Osteocyte (in vitro differentiated cells): ENCODE measurements at regions not wholly inside any gene's neighbourhood (a gene's known extent, or its start where the extent isn't known, plus 50 kb on each side); places are given as distances from the start of the nearest gene placed in this dataset.

Experiments
- DNase-seq: peaks from one replicate; pipeline ENCODE4 v3.0.0; 2021; ENCODE audit warnings: mixed read lengths; ENCODE audit not compliant: unreplicated experiment; ENCODE audit errors: extremely low spot score
- H3K27ac Mint-ChIP-seq: one replicate; pipeline ENCODE4 v1.8.0; 2021; ENCODE audit warnings: mild to moderate bottlenecking, mixed read lengths; ENCODE audit not compliant: unreplicated experiment
- H3K27me3 Mint-ChIP-seq: one replicate; pipeline ENCODE4 v1.8.0; 2021; ENCODE audit warnings: mixed read lengths; ENCODE audit not compliant: unreplicated experiment
- H3K36me3 Mint-ChIP-seq: one replicate; pipeline ENCODE4 v1.8.0; 2021; ENCODE audit warnings: mixed read lengths; ENCODE audit not compliant: unreplicated experiment
- H3K4me1 Mint-ChIP-seq: one replicate; pipeline ENCODE4 v1.8.0; 2021; ENCODE audit warnings: mixed read lengths; ENCODE audit not compliant: unreplicated experiment
- H3K4me3 Mint-ChIP-seq: one replicate; pipeline ENCODE4 v1.8.0; 2021; ENCODE audit warnings: mild to moderate bottlenecking, moderate library complexity, mixed read lengths; ENCODE audit not compliant: unreplicated experiment
- H3K9me3 Mint-ChIP-seq: one replicate; pipeline ENCODE4 v1.8.0; 2021; ENCODE audit warnings: mixed read lengths; ENCODE audit not compliant: unreplicated experiment
- CTCF ChIP-seq: fragments of 200-600 bp; sonication (generic); IDR thresholded peaks from 2 replicates; pipeline ENCODE4 v1.5.0; 2021; ENCODE audit warnings: antibody characterized with exemption, mild to moderate bottlenecking, moderate library complexity

GRCh38 chr18:23359421-23359820 lies 93.7 kb upstream of the RIOK3 start:
- no peaks in the 10 kb centered on the region for H3K27me3 Mint-ChIP-seq
- TF ChIP-seq CTCF = no peak
- H3K9me3 Mint-ChIP-seq = no peaks in the 10 kb centered on the region

GRCh38 chr18:23363865-23364570 lies 89.1 kb upstream of the RIOK3 start:
- H3K36me3 Mint-ChIP-seq = no peaks in the 10 kb centered on the region
- DNase-seq = no peak
- H3K27me3 Mint-ChIP-seq = no peaks in the 10 kb centered on the region
- no peak for TF ChIP-seq CTCF
- peaks cover 20% of the 10 kb centered on the region for H3K4me1 Mint-ChIP-seq
- no peaks in the 10 kb centered on the region for H3K9me3 Mint-ChIP-seq
- no peak overlapping the region for H3K4me3 Mint-ChIP-seq
- no peak overlapping the region for H3K27ac Mint-ChIP-seq

More at GRCh38 chr18:23359421-23359820, 93.7 kb upstream of the RIOK3 start:
- H3K4me3 Mint-ChIP-seq = no peak overlapping the region
- H3K4me1 Mint-ChIP-seq = peaks cover 34% of the 10 kb centered on the region
- no peak for DNase-seq
- H3K36me3 Mint-ChIP-seq = peaks cover 4% of the 10 kb centered on the region
- H3K27ac Mint-ChIP-seq = no peak overlapping the region

DNA sequence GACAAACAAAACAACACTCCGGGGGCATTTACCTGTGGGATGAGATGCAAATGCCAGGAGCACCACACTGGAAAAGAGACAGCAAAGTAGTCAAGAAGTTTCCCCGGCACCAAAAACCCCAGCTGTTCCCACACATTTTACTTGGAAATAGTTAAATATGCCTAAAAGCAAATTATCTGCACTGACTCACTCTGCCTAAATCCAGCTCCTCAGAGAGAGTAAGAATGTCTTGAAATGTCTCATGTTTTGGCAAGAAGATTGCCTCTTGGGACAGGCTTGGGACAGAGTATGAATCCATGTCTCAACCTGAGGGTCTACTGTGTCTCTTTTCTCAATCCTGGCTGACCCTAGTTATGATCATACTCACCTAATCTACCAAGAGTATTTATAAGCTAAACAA lies 87.5 kb upstream of the RIOK3 start:
- peak; percentile 23 for DNase-seq

DNA sequence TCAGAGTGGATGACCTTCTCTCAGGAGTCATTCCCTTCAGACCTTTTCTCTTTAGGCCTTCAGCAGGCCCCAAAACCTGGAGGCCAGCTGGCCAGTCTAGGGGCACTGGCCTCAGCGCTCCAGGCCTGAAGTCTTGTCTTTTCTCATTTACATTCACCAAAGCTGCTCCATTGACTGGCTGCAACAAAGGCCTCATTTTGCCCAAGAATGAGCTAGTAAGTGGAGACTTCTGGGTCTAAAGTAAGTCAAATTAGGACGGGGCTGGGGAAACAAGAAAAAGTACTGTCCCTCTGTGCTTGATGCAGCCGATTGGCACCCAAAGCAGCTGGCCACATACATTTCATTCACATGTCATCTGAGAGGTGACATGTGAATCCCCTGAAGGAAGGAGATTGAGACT lies 83.8 kb upstream of the RIOK3 start:
- Mint-ChIP-seq H3K4me3 (no peak overlapping the region), H3K4me1 (peaks cover 20% of the 10 kb centered on the region), H3K36me3 (no peaks in the 10 kb centered on the region), H3K9me3 (no peaks in the 10 kb centered on the region), H3K27ac (no peak overlapping the region), H3K27me3 (no peaks in the 10 kb centered on the region)
- no peak for TF ChIP-seq CTCF
- DNase-seq = no peak

More for the DNA sequence above, 87.5 kb upstream of the RIOK3 start:
- Mint-ChIP-seq H3K4me3 (no peak overlapping the region), H3K36me3 (no peaks in the 10 kb centered on the region), H3K27ac (peak overlapping the region; percentile 51), H3K27me3 (no peaks in the 10 kb centered on the region), H3K9me3 (no peaks in the 10 kb centered on the region), H3K4me1 (peaks cover 20% of the 10 kb centered on the region)
- TF ChIP-seq CTCF = no peak

GRCh38 chr18:23373570-23373969 lies 79.5 kb upstream of the RIOK3 start:
- no peak for TF ChIP-seq CTCF
- no peaks in the 10 kb centered on the region for H3K27me3 Mint-ChIP-seq
- H3K4me1 Mint-ChIP-seq = peaks cover 21% of the 10 kb centered on the region
- H3K27ac Mint-ChIP-seq = no peak overlapping the region
- H3K36me3 Mint-ChIP-seq = peaks cover 5% of the 10 kb centered on the region
- no peak for DNase-seq
- no peaks in the 10 kb centered on the region for H3K9me3 Mint-ChIP-seq
- H3K4me3 Mint-ChIP-seq = no peak overlapping the region
